Suprapubic skin (tissue), 4 donors: ENCODE measurements at regions not wholly inside any gene's neighbourhood (a gene's known extent, or its start where the extent isn't known, plus 50 kb on each side); places are given as distances from the start of the nearest gene placed in this dataset.

Experiments used
- DNase-seq, 2 donors: peaks; one replicate each; pipeline ENCODE4 v3.0.0-alpha.2; 2019; ENCODE audit warnings: low spot score in 2 of 2
- H3K27ac ChIP-seq: fragments of 200-600 bp; sonication (generic); one replicate; pipeline ENCODE4 v1.5.1; 2019
- H3K27me3 ChIP-seq: fragments of 200-600 bp; sonication (generic); one replicate; pipeline ENCODE4 v1.5.1; 2019
- H3K36me3 ChIP-seq: fragments of 200-600 bp; sonication (generic); one replicate; pipeline ENCODE4 v1.5.1; 2019
- H3K4me1 ChIP-seq: fragments of 200-600 bp; sonication (generic); one replicate; pipeline ENCODE4 v1.5.1; 2019
- H3K4me3 ChIP-seq: fragments of 200-600 bp; sonication (generic); one replicate; pipeline ENCODE4 v1.5.1; 2019; ENCODE audit warnings: mild to moderate bottlenecking
- H3K9me3 ChIP-seq: fragments of 200-600 bp; sonication (generic); one replicate; pipeline ENCODE4 v1.5.1; 2019
- CTCF ChIP-seq, 2 donors: fragments of 200-600 bp in 1 of 2; fragments of 450-650 bp in 1 of 2; sonication (generic) in 1 of 2; IDR thresholded peaks; one replicate each; pipeline ENCODE4 v1.5.1; 2016 to 2019; ENCODE audit warnings: antibody characterized with exemption in 2 of 2, mild to moderate bottlenecking in 1 of 2, moderate library complexity in 1 of 2
- EP300 ChIP-seq: sonication (generic); formaldehyde crosslinking; IDR thresholded peaks from one replicate; pipeline ENCODE4 v1.6.1; 2017; ENCODE audit warnings: antibody characterized with exemption
- POLR2A ChIP-seq, 2 donors: fragments of 450-650 bp; IDR thresholded peaks; one replicate each; pipeline ENCODE4 v1.6.1; 2017; ENCODE audit warnings: antibody characterized with exemption in 2 of 2, mild to moderate bottlenecking in 2 of 2, moderate library complexity in 2 of 2
- POLR2AphosphoS5 ChIP-seq, 3 donors: sonication (generic); formaldehyde crosslinking; IDR thresholded peaks; one replicate each; pipeline ENCODE4 v1.6.1; 2017; ENCODE audit warnings: antibody characterized with exemption in 3 of 3
- WGBS: methylation state at CpG from one replicate; pipeline ENCODE4 v1.1.5; 2018; 5-methylcytosine and 5-hydroxymethylcytosine counted together

GRCh38 chr13:27014406-27015359 is 156.9 kb downstream of the USP12 start:
- no peak for TF ChIP-seq CTCF (IDR thresholded peaks at IDR 0.05)
- Histone ChIP-seq H3K27ac (no peak overlapping the region), H3K27me3 (peaks cover 3% of the 10 kb centered on the region), H3K4me3 (no peak overlapping the region), H3K36me3 (no peaks in the 10 kb centered on the region), H3K4me1 (no peaks in the 10 kb centered on the region), H3K9me3 (no peaks in the 10 kb centered on the region)
- no peak for DNase-seq
- WGBS, result 86% methylated on average over 29 of the region's 32 CpGs

DNA sequence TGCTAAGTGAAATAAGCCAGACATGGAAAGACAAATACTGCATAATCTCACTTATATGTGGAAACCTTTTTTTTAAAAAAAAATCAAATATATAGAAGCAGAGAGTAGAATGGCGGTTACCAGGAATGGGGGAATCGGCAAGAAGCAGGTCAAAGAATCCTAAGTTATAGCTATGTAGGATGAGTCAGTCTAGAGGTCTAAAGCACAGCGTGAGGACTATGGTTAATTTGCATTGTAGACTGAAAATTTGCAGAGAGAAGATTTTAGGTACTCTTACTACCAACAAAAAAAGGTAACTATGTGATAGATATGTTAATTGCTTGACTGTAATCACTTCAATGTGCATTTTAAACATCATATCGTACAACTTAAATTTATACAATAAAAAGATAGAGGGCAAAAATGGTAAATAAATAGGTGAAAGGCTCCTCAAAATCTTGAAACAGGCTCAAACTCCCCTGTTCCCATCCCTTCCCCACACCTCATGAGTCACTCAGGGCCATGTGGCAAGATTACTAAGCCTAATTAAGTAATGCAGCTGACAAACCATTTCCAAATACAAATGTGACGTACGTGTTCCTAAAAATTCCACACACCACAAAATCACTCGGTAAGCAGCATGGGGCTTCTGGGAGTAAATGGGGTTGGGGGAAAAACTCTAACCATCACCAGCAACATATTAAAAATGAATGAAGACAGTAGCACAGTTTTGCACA is 159.0 kb downstream of the USP12 start:
- no peaks in the 10 kb centered on the region for H3K4me1 ChIP-seq
- H3K4me3 ChIP-seq, result no peak overlapping the region
- no peak for DNase-seq
- H3K27ac ChIP-seq, result no peak overlapping the region
- peaks cover 3% of the 10 kb centered on the region for H3K27me3 ChIP-seq
- WGBS, result 71% methylated on average over 7 of the region's 7 CpGs
- no peaks in the 10 kb centered on the region for H3K9me3 ChIP-seq
- H3K36me3 ChIP-seq, result no peaks in the 10 kb centered on the region
- no peak for TF ChIP-seq POLR2A (IDR thresholded peaks at IDR 0.05)
- no peak for TF ChIP-seq EP300
- TF ChIP-seq CTCF (IDR thresholded peaks at IDR 0.05), result no peak
- no peak for TF ChIP-seq POLR2AphosphoS5 (IDR thresholded peaks at IDR 0.05)

DNA sequence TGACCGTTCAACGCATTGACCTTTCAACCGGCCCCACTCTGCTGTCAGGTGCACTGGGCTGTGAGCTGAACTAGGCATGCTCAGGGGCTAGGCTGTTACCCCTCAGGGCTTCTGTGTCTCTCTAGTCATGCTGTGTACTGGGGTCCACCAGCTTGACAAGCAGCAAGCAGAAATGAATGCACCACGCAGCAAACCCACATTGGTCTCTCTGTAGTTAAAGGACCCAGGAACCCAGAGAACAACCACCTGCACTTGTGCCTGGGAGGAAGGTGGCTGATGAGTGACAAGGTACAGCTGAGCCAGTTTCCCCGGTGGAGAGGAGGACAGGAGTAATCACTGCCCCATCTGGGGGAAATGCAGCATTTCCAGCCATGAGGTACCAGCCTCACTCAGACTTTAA is 159.9 kb downstream of the USP12 start:
- no peak overlapping the region for H3K27ac ChIP-seq
- no peaks in the 10 kb centered on the region for H3K36me3 ChIP-seq
- H3K27me3 ChIP-seq, result peaks cover 6% of the 10 kb centered on the region
- DNase-seq, result no peak
- TF ChIP-seq CTCF (IDR thresholded peaks at IDR 0.05), result no peak
- no peak for TF ChIP-seq POLR2AphosphoS5 (IDR thresholded peaks at IDR 0.05)
- no peak for TF ChIP-seq EP300
- TF ChIP-seq POLR2A (IDR thresholded peaks at IDR 0.05), result no peak
- H3K9me3 ChIP-seq, result no peaks in the 10 kb centered on the region
- WGBS, result 81% methylated on average over 5 of the region's 5 CpGs
- peaks cover 7% of the 10 kb centered on the region for H3K4me1 ChIP-seq
- H3K4me3 ChIP-seq, result no peak overlapping the region

GRCh38 chr13:27008733-27009132 is 162.9 kb downstream of the USP12 start:
- Histone ChIP-seq H3K9me3 (no peaks in the 10 kb centered on the region), H3K4me1 (peaks cover 21% of the 10 kb centered on the region), H3K4me3 (no peak overlapping the region), H3K27ac (no peak overlapping the region), H3K36me3 (no peaks in the 10 kb centered on the region), H3K27me3 (peaks cover 18% of the 10 kb centered on the region)
- WGBS, result 48% methylated on average over 3 of the region's 3 CpGs
- no peak for DNase-seq
- TF ChIP-seq CTCF (IDR thresholded peaks at IDR 0.05), result no peak
- no peak for TF ChIP-seq EP300
- no peak for TF ChIP-seq POLR2A (IDR thresholded peaks at IDR 0.05)
- no peak for TF ChIP-seq POLR2AphosphoS5 (IDR thresholded peaks at IDR 0.05)

DNA sequence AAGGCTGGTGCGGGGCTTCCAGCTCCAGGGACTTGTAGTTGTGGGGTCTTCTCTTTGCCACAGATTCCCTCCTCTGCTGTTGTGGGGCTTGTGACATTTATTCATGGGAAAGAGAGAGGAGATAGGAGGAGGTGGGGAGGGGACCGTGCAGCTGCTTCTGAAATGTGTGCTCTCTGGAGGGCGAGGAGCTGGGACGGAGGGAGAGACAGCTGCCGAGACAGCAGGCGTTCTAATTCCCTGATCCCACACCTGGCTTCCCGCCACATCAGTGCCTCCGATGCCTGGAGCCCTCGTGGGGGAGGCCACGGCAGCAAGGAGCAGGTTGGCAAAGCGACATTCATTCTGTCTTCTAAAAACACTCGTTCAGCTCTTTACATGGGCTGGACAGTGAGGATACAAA is 164.4 kb downstream of the USP12 start:
- no peaks in the 10 kb centered on the region for H3K36me3 ChIP-seq
- H3K4me3 ChIP-seq, result peak overlapping the region; percentile 48
- H3K9me3 ChIP-seq, result no peaks in the 10 kb centered on the region
- peaks cover 21% of the 10 kb centered on the region for H3K4me1 ChIP-seq
- no peak overlapping the region for H3K27ac ChIP-seq
- peaks cover 25% of the 10 kb centered on the region for H3K27me3 ChIP-seq
- no peak for DNase-seq
- no peak for TF ChIP-seq EP300
- TF ChIP-seq POLR2AphosphoS5 (IDR thresholded peaks at IDR 0.05), result no peak
- no peak for TF ChIP-seq POLR2A (IDR thresholded peaks at IDR 0.05)
- no peak for TF ChIP-seq CTCF (IDR thresholded peaks at IDR 0.05)
- WGBS, result 25% methylated on average over 12 of the region's 12 CpGs
